HepG2 (cell line): ENCODE measurements at regions not wholly inside any gene's neighbourhood (a gene's known extent, or its start where the extent isn't known, plus 50 kb on each side); places are given as distances from the start of the nearest gene placed in this dataset.

Experiments used
- ATAC-seq: fragments of 200-7000 bp; cut with Tn5 transposase; 3 replicates; pipeline ENCODE4 v1.9.1; 2020; ENCODE audit warnings: mild to moderate bottlenecking, moderate library complexity
- BruUV-seq: library from RNA; stranded (reverse); fragments of 400-500 nt; replicated peaks from 2 replicates; lab custom pipeline; 2021; lab: Mats Ljungman, UMichigan
- CTCF ChIA-PET: fragments of 300-600 bp; formaldehyde crosslinking; extraction: SDS; loops from one replicate; lab custom pipeline; 2021; ENCODE audit warnings: low total read pairs, inconsistent platforms, low intra/inter-chr PET ratio; lab: Yijun Ruan, JAX
- POLR2A ChIA-PET: fragments of 350-600 bp; sonication (Branson Sonifier 250); formaldehyde crosslinking; loops from one replicate; lab custom pipeline; 2020; ENCODE audit warnings: antibody characterized with exemption, inconsistent platforms; lab: Yijun Ruan, JAX
- DNase-seq: peaks from one replicate; pipeline ENCODE4 v3.0.0-alpha.2; 2015; ENCODE audit warnings: low spot score
- FAIRE-seq: peaks from 3 replicates; lab custom pipeline; 2011; peaks lifted over from hg19 to GRCh38; lab: Jason Lieb, UNC
- H2AFZ ChIP-seq: one replicate; pipeline ENCODE4 v1.6.1; 2011; ENCODE audit warnings: low read length, inconsistent platforms
- H3K27ac ChIP-seq: fragments of 300-600 bp; 3 replicates; pipeline ENCODE4 v1.8.0; 2011; ENCODE audit warnings: mixed run types, mild to moderate bottlenecking, mixed read lengths, low read length, inconsistent platforms; ENCODE audit not compliant: insufficient read depth; ENCODE audit errors: extremely low read length
- H3K27me3 ChIP-seq, 2 experiments: fragments of 200-600 bp in 1 of 2; 2 replicates in 1 of 2; 3 replicates in 1 of 2; pipeline versions ENCODE4 v1.6.0 to v1.8.0; 2011; ENCODE audit warnings: low read length in 2 of 2, mild to moderate bottlenecking in 2 of 2, moderate library complexity in 2 of 2, inconsistent platforms in 1 of 2; ENCODE audit not compliant: insufficient read depth in 2 of 2, control insufficient read depth in 1 of 2
- H3K36me3 ChIP-seq, 2 experiments: fragments of 200-600 bp in 1 of 2; replicated peaks in 1 of 2; 2 replicates in 1 of 2; 3 replicates in 1 of 2; pipeline versions ENCODE4 v1.5.1 to v1.8.0; 2011; ENCODE audit warnings: low read length in 2 of 2, inconsistent platforms in 1 of 2; ENCODE audit not compliant: insufficient read depth in 2 of 2, control insufficient read depth in 1 of 2
- H3K4me1 ChIP-seq: 2 replicates; pipeline ENCODE4 v1.5.1; 2012; ENCODE audit warnings: low read length, inconsistent platforms; ENCODE audit not compliant: insufficient read depth
- H3K4me2 ChIP-seq: 2 replicates; pipeline ENCODE4 v1.6.0; 2011; ENCODE audit warnings: low read depth, low read length, inconsistent platforms
- H3K4me3 ChIP-seq, 3 experiments: fragments of 200-600 bp in 1 of 3; sonication (generic), shearing (Covaris generic) in 1 of 3; replicated peaks in 1 of 3; 2 replicates each; pipeline ENCODE4 v1.5.1; 2011 to 2016; ENCODE audit warnings: low read length in 3 of 3, inconsistent platforms in 2 of 3, low read depth in 2 of 3, mild to moderate bottlenecking in 2 of 3, control low read depth in 1 of 3, mixed read lengths in 1 of 3; ENCODE audit not compliant: insufficient read depth in 1 of 3
- H3K79me2 ChIP-seq: one replicate; pipeline ENCODE4 v1.6.1; 2011; ENCODE audit warnings: low read length, inconsistent platforms; ENCODE audit not compliant: insufficient read depth
- H3K9ac ChIP-seq: 2 replicates; pipeline ENCODE4 v1.6.0; 2011; ENCODE audit warnings: mild to moderate bottlenecking, low read depth, low read length, inconsistent platforms; ENCODE audit not compliant: insufficient read depth
- H3K9me3 ChIP-seq: 2 replicates; pipeline ENCODE4 v1.5.1; 2012; ENCODE audit warnings: mild to moderate bottlenecking, low read length
- H4K20me1 ChIP-seq: 2 replicates; pipeline ENCODE4 v1.6.0; 2011; ENCODE audit warnings: inconsistent platforms, mild to moderate bottlenecking, low read length, moderate library complexity; ENCODE audit not compliant: insufficient read depth
- CREBL2 ChIP-seq: sonication (generic); formaldehyde crosslinking; IDR thresholded peaks from 2 replicates; pipeline ENCODE4 v1.8.1; 2023; ENCODE audit warnings: missing genetic modification reagents, mild to moderate bottlenecking, borderline replicate concordance
- HMG20B ChIP-seq: conservative IDR thresholded peaks from 2 replicates; pipeline ENCODE4 v1.6.1; 2016; ENCODE audit warnings: missing genetic modification reagents, missing compliant biosample characterization
- HOXD1 ChIP-seq: sonication (generic); formaldehyde crosslinking; IDR thresholded peaks from 2 replicates; pipeline ENCODE4 v1.5.0; 2020; ENCODE audit warnings: missing genetic modification reagents
- KLF12 ChIP-seq: sonication (generic); formaldehyde crosslinking; IDR thresholded peaks from 2 replicates; pipeline ENCODE4 v1.4.0; 2020; ENCODE audit warnings: missing genetic modification reagents, borderline replicate concordance
- POLR2AphosphoS5 ChIP-seq: IDR thresholded peaks from 2 replicates; pipeline ENCODE4 v1.6.1; 2012; ENCODE audit warnings: low read depth, low read length
- SATB2 ChIP-seq: sonication (generic); formaldehyde crosslinking; IDR thresholded peaks from 2 replicates; pipeline ENCODE4 v1.5.0; 2020; ENCODE audit warnings: missing genetic modification reagents
- TOPORS ChIP-seq: sonication (generic); formaldehyde crosslinking; IDR thresholded peaks from 2 replicates; pipeline ENCODE4 v1.8.0; 2023; ENCODE audit warnings: mild to moderate bottlenecking, missing genetic modification reagents
- ZFAT ChIP-seq: sonication (generic); formaldehyde crosslinking; conservative IDR thresholded peaks from 2 replicates; pipeline ENCODE4 v1.8.1; 2023; ENCODE audit warnings: missing genetic modification reagents, inconsistent platforms
- ZNF138 ChIP-seq: sonication (generic); formaldehyde crosslinking; IDR thresholded peaks from 2 replicates; pipeline ENCODE4 v1.5.0; 2020; ENCODE audit warnings: mild to moderate bottlenecking, low read depth, missing genetic modification reagents
- ZNF205 ChIP-seq: IDR thresholded peaks from 2 replicates; pipeline ENCODE4 v1.6.1; 2018; ENCODE audit warnings: missing biosample characterization, missing genetic modification reagents
- ZNF839 ChIP-seq: sonication (generic); formaldehyde crosslinking; IDR thresholded peaks from 2 replicates; pipeline ENCODE4 v1.4.0; 2020; ENCODE audit warnings: missing genetic modification reagents, mild to moderate bottlenecking, borderline replicate concordance
- ZNF878 ChIP-seq: sonication (generic); formaldehyde crosslinking; IDR thresholded peaks from 2 replicates; pipeline ENCODE4 v1.8.1; 2023; ENCODE audit warnings: mild to moderate bottlenecking, missing genetic modification reagents, moderate library complexity
- WGBS: methylation state at CpG from one replicate; pipeline ENCODE4 v1.1.6; 2017; ENCODE audit warnings: low lambda C conversion rate; 5-methylcytosine and 5-hydroxymethylcytosine counted together
- in situ Hi-C: cut with HindIII; loops from 2 replicates; pipeline ENCODE4 v1.10.0; 2017; ENCODE audit warnings: low pct_unique_long_range_greater_than_20kb; ENCODE audit not compliant: extremely low pct_ligation_motif_present
- intact Hi-C: fragments of 100-400 bp; cut with micrococcal nuclease; formaldehyde crosslinking; loops from one replicate; pipeline ENCODE4 v1.10.0; 2022; ENCODE audit not compliant: unreplicated experiment

- no TSS peak for BruUV-seq
- FAIRE-seq (no peak), DNase-seq (no peak), ATAC-seq (no peak)
- Histone ChIP-seq H3K4me3 (no peak overlapping the region), H3K4me2 (no peak overlapping the region), H2AFZ (no peak overlapping the region), H3K79me2 (no peaks in the 10 kb centered on the region), H3K9ac (no peak overlapping the region), H4K20me1 (no peaks in the 10 kb centered on the region), H3K4me1 (no peaks in the 10 kb centered on the region), H3K9me3 (no peaks in the 10 kb centered on the region), H3K27ac (no peak overlapping the region), H3K36me3 (no peaks in the 10 kb centered on the region), H3K27me3 (no peaks in the 10 kb centered on the region; a peak in 1 of 5 replicates)
- in situ Hi-C loops, result no loop called here
- CTCF ChIA-PET, result no interaction called here
- TF ChIP-seq KLF12 (CRISPR knock-in tag) (no peak), SATB2 (no peak), ZNF839 (CRISPR knock-in tag) (no peak), TOPORS (CRISPR knock-in tag) (no peak), ZNF878 (no peak), ZNF138 (no peak), ZFAT (CRISPR knock-in tag) (no peak), CREBL2 (CRISPR knock-in tag) (no peak), HMG20B (CRISPR knock-in tag) (no peak), POLR2AphosphoS5 (no peak), ZNF205 (CRISPR knock-in tag) (no peak), HOXD1 (CRISPR knock-in tag) (no peak)
- WGBS, result 16% methylated on average over 5 of the region's 5 CpGs
- POLR2A ChIA-PET, result no interaction called here
- intact Hi-C loops, result no loop called here
Observed at GRCh38 chr6:155936127-155936526, 480.5 kb upstream of the NOX3 start.
